ENCODE measurements at regions not wholly inside any gene's neighbourhood (a gene's known extent, or its start where the extent isn't known, plus 50 kb on each side); places are given as distances from the start of the nearest gene placed in this dataset.
"Not testable (repeated sequence)": the region's sequence is repeated elsewhere in the genome, so short reads cannot be mapped to it uniquely, and the experiment has no call there.

DNA sequence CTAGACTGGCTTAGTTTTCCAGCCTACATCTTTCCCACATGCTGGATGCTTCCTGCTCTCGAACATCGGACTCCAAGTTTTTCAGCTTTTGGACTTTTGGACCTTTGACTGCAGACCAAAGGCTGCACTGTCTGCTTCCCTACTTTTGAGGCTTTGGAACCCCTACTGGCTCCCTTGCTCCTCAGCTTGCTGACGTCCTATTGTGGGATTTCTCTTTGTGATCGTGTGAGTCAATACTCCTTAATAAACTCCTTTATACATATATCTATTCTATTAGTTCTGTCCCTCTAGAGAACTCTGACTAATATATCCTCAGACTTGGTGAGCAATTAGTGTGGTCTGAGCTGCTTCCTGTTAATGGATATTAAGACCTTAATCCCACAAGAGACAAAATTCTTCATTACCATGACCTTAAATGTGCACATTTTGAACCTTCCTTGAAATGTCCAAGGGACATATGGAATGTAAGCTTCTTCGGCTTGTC is 752.9 kb downstream of the CDH18 start:
- H3K27me3 ChIP-seq (ENCODE audit: control insufficient read depth, insufficient read depth, low read length), result no peaks in the 10 kb centered on the region
- no peak overlapping the region for H3K4me3 ChIP-seq (ENCODE audit: low read length)
- H3K36me3 ChIP-seq (ENCODE audit: control insufficient read depth, insufficient read depth, low read length), result no peaks in the 10 kb centered on the region
- no peaks in the 10 kb centered on the region for H3K9me3 ChIP-seq (ENCODE audit: control insufficient read depth, low read depth, low read length)
- 0% methylated on average over 1 of the region's 5 CpGs for WGBS (ENCODE audit: insufficient coverage, low lambda C conversion rate)
- no peaks in the 10 kb centered on the region for H3K4me1 ChIP-seq (ENCODE audit: control insufficient read depth, insufficient read depth, low read length)
- no peak overlapping the region for H3K27ac ChIP-seq (ENCODE audit: low read length)
- no peak for DNase-seq

- WGBS (ENCODE audit: insufficient coverage, low lambda C conversion rate), result 0% methylated on average over 1 of the region's 1 CpG
- Histone ChIP-seq H3K9me3 (ENCODE audit: control insufficient read depth, low read depth, low read length) (no peaks in the 10 kb centered on the region), H3K36me3 (ENCODE audit: control insufficient read depth, insufficient read depth, low read length) (no peaks in the 10 kb centered on the region), H3K4me3 (ENCODE audit: low read length) (no peak overlapping the region), H3K27me3 (ENCODE audit: control insufficient read depth, insufficient read depth, low read length) (no peaks in the 10 kb centered on the region), H3K27ac (ENCODE audit: low read length) (no peak overlapping the region), H3K4me1 (ENCODE audit: control insufficient read depth, insufficient read depth, low read length) (no peaks in the 10 kb centered on the region)
- DNase-seq, result no peak
Observed at GRCh38 chr5:19240170-19240569, 747.8 kb downstream of the CDH18 start.

DNA sequence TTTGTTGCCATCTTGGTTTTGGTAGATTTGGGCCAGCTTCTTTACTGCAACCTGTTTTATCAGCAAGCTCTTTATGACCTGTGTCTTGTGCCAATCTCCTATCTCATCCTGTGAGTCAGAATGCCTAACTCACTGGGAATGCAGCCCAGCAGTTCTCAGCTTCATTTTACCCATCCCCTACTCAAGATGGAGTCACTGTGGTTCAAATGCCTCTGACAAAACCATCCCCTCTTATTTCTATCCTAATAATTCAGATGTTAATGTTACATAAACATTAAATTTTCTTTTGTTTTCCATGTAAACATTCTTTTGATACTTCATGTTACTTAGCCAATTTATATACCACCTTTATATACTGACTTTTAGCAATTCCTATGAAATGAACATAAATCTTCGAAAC is 746.3 kb downstream of the CDH18 start:
- no peaks in the 10 kb centered on the region for H3K36me3 ChIP-seq (ENCODE audit: control insufficient read depth, insufficient read depth, low read length)
- H3K27ac ChIP-seq (ENCODE audit: low read length), result no peak overlapping the region
- no peaks in the 10 kb centered on the region for H3K27me3 ChIP-seq (ENCODE audit: control insufficient read depth, insufficient read depth, low read length)
- WGBS (ENCODE audit: insufficient coverage, low lambda C conversion rate), result 71% methylated on average over 1 of the region's 1 CpG
- H3K4me3 ChIP-seq (ENCODE audit: low read length), result no peak overlapping the region
- H3K4me1 ChIP-seq (ENCODE audit: control insufficient read depth, insufficient read depth, low read length), result no peaks in the 10 kb centered on the region
- DNase-seq, result no peak
- no peaks in the 10 kb centered on the region for H3K9me3 ChIP-seq (ENCODE audit: control insufficient read depth, low read depth, low read length)

- 100% methylated on average over 1 of the region's 1 CpG for WGBS (ENCODE audit: insufficient coverage, low lambda C conversion rate)
- not testable (repeated sequence) for H3K36me3 ChIP-seq (ENCODE audit: control insufficient read depth, insufficient read depth, low read length); H3K9me3 ChIP-seq (ENCODE audit: control insufficient read depth, low read depth, low read length); H3K27me3 ChIP-seq (ENCODE audit: control insufficient read depth, insufficient read depth, low read length); DNase-seq; H3K4me1 ChIP-seq (ENCODE audit: control insufficient read depth, insufficient read depth, low read length); H3K4me3 ChIP-seq (ENCODE audit: low read length); H3K27ac ChIP-seq (ENCODE audit: low read length)
Observed at GRCh38 chr5:19246191-19246590, 741.8 kb downstream of the CDH18 start.

GRCh38 chr5:19247302-19247701 is 740.7 kb downstream of the CDH18 start:
- no peak overlapping the region for H3K27ac ChIP-seq (ENCODE audit: low read length)
- H3K4me1 ChIP-seq (ENCODE audit: control insufficient read depth, insufficient read depth, low read length), result no peaks in the 10 kb centered on the region
- 93% methylated on average over 3 of the region's 3 CpGs for WGBS (ENCODE audit: insufficient coverage, low lambda C conversion rate)
- no peaks in the 10 kb centered on the region for H3K27me3 ChIP-seq (ENCODE audit: control insufficient read depth, insufficient read depth, low read length)
- H3K9me3 ChIP-seq (ENCODE audit: control insufficient read depth, low read depth, low read length), result no peaks in the 10 kb centered on the region
- H3K36me3 ChIP-seq (ENCODE audit: control insufficient read depth, insufficient read depth, low read length), result no peaks in the 10 kb centered on the region
- no peak overlapping the region for H3K4me3 ChIP-seq (ENCODE audit: low read length)
- DNase-seq, result no peak

DNA sequence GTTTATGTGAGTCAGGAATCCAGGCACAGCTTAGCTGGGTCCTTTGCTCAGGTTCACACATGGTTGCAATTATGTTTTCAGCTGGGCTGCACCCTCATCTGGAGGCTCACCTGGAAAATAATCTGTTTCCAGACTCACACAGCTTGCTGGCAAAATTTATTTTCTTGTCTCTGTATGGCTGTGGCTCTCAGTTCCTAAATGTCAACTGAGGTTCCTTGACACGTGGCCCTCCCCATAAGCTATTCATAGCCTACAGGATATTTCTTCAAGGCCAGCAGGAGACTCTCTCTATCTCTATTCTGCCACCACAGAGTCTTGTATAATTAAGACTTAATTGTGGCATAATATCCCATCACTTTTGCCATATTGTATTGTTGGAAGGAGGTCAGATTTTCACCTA is 732.0 kb downstream of the CDH18 start:
- Histone ChIP-seq H3K27ac (ENCODE audit: low read length) (no peak overlapping the region), H3K9me3 (ENCODE audit: control insufficient read depth, low read depth, low read length) (no peaks in the 10 kb centered on the region), H3K4me3 (ENCODE audit: low read length) (no peak overlapping the region), H3K36me3 (ENCODE audit: control insufficient read depth, insufficient read depth, low read length) (no peaks in the 10 kb centered on the region), H3K4me1 (ENCODE audit: control insufficient read depth, insufficient read depth, low read length) (no peaks in the 10 kb centered on the region), H3K27me3 (ENCODE audit: control insufficient read depth, insufficient read depth, low read length) (no peaks in the 10 kb centered on the region)
- no peak for DNase-seq
- no CpG with 5 or more reads among the region's 1 CpG for WGBS (ENCODE audit: insufficient coverage, low lambda C conversion rate)

- no peak for DNase-seq
Observed at GRCh38 chr5:19258686-19259085, 729.3 kb downstream of the CDH18 start.

DNA sequence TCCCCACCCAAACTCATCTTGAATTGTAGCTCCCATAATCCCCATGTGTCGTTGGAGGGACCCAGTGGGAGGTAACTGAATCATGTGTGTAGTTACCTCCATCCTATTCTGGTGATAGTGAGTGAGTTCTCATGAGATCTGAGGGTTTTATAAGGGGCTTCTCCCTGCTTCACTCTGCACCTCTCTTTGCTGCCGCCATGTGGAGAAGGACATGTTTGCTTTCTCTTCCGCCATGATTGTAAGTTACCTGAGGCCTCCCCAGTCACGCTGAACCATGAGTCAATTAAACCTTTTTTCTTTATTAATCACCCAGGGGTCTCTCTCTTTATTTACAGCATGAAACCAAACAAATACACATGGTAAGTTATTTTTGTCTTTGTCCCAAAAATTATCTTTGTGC is 726.1 kb downstream of the CDH18 start:
- Histone ChIP-seq H3K4me3 (ENCODE audit: low read length) (no peak overlapping the region), H3K36me3 (ENCODE audit: control insufficient read depth, insufficient read depth, low read length) (no peaks in the 10 kb centered on the region), H3K9me3 (ENCODE audit: control insufficient read depth, low read depth, low read length) (no peaks in the 10 kb centered on the region), H3K27ac (ENCODE audit: low read length) (no peak overlapping the region), H3K4me1 (ENCODE audit: control insufficient read depth, insufficient read depth, low read length) (no peaks in the 10 kb centered on the region), H3K27me3 (ENCODE audit: control insufficient read depth, insufficient read depth, low read length) (no peaks in the 10 kb centered on the region)
- WGBS (ENCODE audit: insufficient coverage, low lambda C conversion rate), result 100% methylated on average over 1 of the region's 4 CpGs
- no peak for DNase-seq

More at GRCh38 chr5:19258686-19259085, 729.3 kb downstream of the CDH18 start:
- Histone ChIP-seq H3K27ac (ENCODE audit: low read length) (no peak overlapping the region), H3K9me3 (ENCODE audit: control insufficient read depth, low read depth, low read length) (no peaks in the 10 kb centered on the region), H3K36me3 (ENCODE audit: control insufficient read depth, insufficient read depth, low read length) (no peaks in the 10 kb centered on the region), H3K27me3 (ENCODE audit: control insufficient read depth, insufficient read depth, low read length) (no peaks in the 10 kb centered on the region), H3K4me3 (ENCODE audit: low read length) (no peak overlapping the region), H3K4me1 (ENCODE audit: control insufficient read depth, insufficient read depth, low read length) (no peaks in the 10 kb centered on the region)

- no peaks in the 10 kb centered on the region for H3K27me3 ChIP-seq (ENCODE audit: control insufficient read depth, insufficient read depth, low read length)
- H3K9me3 ChIP-seq (ENCODE audit: control insufficient read depth, low read depth, low read length), result no peaks in the 10 kb centered on the region
- H3K4me1 ChIP-seq (ENCODE audit: control insufficient read depth, insufficient read depth, low read length), result no peaks in the 10 kb centered on the region
- DNase-seq, result no peak
- no peak overlapping the region for H3K4me3 ChIP-seq (ENCODE audit: low read length)
- 83% methylated on average over 1 of the region's 2 CpGs for WGBS (ENCODE audit: insufficient coverage, low lambda C conversion rate)
- H3K36me3 ChIP-seq (ENCODE audit: control insufficient read depth, insufficient read depth, low read length), result no peaks in the 10 kb centered on the region
- no peak overlapping the region for H3K27ac ChIP-seq (ENCODE audit: low read length)
Observed at GRCh38 chr5:19264821-19265220, 723.2 kb downstream of the CDH18 start.

GRCh38 chr5:19266791-19267190 is 721.2 kb downstream of the CDH18 start:
- 100% methylated on average over 3 of the region's 4 CpGs for WGBS (ENCODE audit: insufficient coverage, low lambda C conversion rate)
- Histone ChIP-seq H3K27me3 (ENCODE audit: control insufficient read depth, insufficient read depth, low read length) (no peaks in the 10 kb centered on the region), H3K27ac (ENCODE audit: low read length) (no peak overlapping the region), H3K9me3 (ENCODE audit: control insufficient read depth, low read depth, low read length) (no peaks in the 10 kb centered on the region), H3K4me3 (ENCODE audit: low read length) (no peak overlapping the region), H3K36me3 (ENCODE audit: control insufficient read depth, insufficient read depth, low read length) (no peaks in the 10 kb centered on the region), H3K4me1 (ENCODE audit: control insufficient read depth, insufficient read depth, low read length) (no peaks in the 10 kb centered on the region)
- no peak for DNase-seq

- H3K4me1 ChIP-seq (ENCODE audit: control insufficient read depth, insufficient read depth, low read length), result no peaks in the 10 kb centered on the region
- no peak for DNase-seq
- no CpG with 5 or more reads among the region's 4 CpGs for WGBS (ENCODE audit: insufficient coverage, low lambda C conversion rate)
- H3K27me3 ChIP-seq (ENCODE audit: control insufficient read depth, insufficient read depth, low read length), result no peaks in the 10 kb centered on the region
- H3K27ac ChIP-seq (ENCODE audit: low read length), result no peak overlapping the region
- H3K9me3 ChIP-seq (ENCODE audit: control insufficient read depth, low read depth, low read length), result no peaks in the 10 kb centered on the region
- H3K36me3 ChIP-seq (ENCODE audit: control insufficient read depth, insufficient read depth, low read length), result no peaks in the 10 kb centered on the region
- H3K4me3 ChIP-seq (ENCODE audit: low read length), result no peak overlapping the region
Observed at GRCh38 chr5:19270153-19270552, 717.8 kb downstream of the CDH18 start.
